ENCODE measurements at regions not wholly inside any gene's neighbourhood (a gene's known extent, or its start where the extent isn't known, plus 50 kb on each side); places are given as distances from the start of the nearest gene placed in this dataset.

DNA sequence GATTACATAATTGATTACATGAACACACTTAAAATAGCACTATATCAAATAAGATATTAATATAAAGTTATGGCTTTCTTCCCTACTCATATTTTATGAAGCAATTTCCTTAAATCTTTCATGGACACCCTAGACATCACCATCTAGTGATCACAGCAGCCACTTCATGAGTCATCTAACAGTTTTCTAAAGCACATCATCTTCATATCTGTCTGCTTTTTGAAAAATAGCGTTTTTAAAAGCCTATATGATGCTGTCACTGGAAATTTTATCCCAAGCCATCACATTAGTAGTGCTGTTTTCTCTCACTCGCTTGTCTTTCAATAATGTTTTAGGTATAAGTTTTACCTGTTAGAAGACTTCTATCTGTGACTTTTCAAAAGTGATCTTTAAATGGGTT is 326.1 kb downstream of the SLITRK6 start:
- in situ Hi-C loops (cut with MboI) = no loop called here
- no peak for DNase-seq (ENCODE audit: low read depth, low spot score)
- no peak overlapping the region for H3K9ac ChIP-seq (ENCODE audit: control insufficient read depth, insufficient read depth, low read length)
- H3K9me3 ChIP-seq (replicated peaks; ENCODE audit: control insufficient read depth, insufficient read depth, low read length) = no peaks in the 10 kb centered on the region
- no peaks in the 10 kb centered on the region for H3K27me3 ChIP-seq (replicated peaks in 1 of 2; ENCODE audit: control insufficient read depth in 2 of 2, insufficient read depth in 2 of 2, low read length in 1 of 2)
- WGBS (ENCODE audit: insufficient coverage, insufficient replicate concordance, low lambda C conversion rate, missing lambda C conversion rate) = 10% methylated on average over 2 of the region's 2 CpGs
- no TSS peak for BruUV-seq (replicated peaks)
- H2AFZ ChIP-seq (ENCODE audit: control insufficient read depth, low read depth, low read length) = no peak overlapping the region
- no peaks in the 10 kb centered on the region for H3K4me1 ChIP-seq (ENCODE audit: control insufficient read depth, insufficient read depth, low read length)
- no peak for FAIRE-seq
- ChIA-PET SMC1A (ENCODE audit: uncharacterized antibody, unreplicated experiment) (no interaction called here), POLR2A (no interaction called here), CTCF (no interaction called here), RAD21 (ENCODE audit: unreplicated experiment) (no interaction called here)
- H3K4me2 ChIP-seq (ENCODE audit: control insufficient read depth, insufficient read depth) = no peak overlapping the region
- intact Hi-C loops (cut with micrococcal nuclease; ENCODE audit: unreplicated experiment) = no loop called here
- ATAC-seq = no peak
- no peak overlapping the region for H3K4me3 ChIP-seq
- no peak overlapping the region for H3K27ac ChIP-seq (ENCODE audit: control insufficient read depth, insufficient read depth)
- no peaks in the 10 kb centered on the region for H3K79me2 ChIP-seq (ENCODE audit: control insufficient read depth, insufficient read depth, low read length)
- TF ChIP-seq ZNF622 (IDR thresholded peaks at IDR 0.05) = no peak
- no peak for TF ChIP-seq TBL1XR1 (IDR thresholded peaks at IDR 0.05; ENCODE audit: low read depth, low read length)
- no peak for TF ChIP-seq TCF12 (IDR thresholded peaks at IDR 0.05; ENCODE audit: low read depth, low read length)
- TF ChIP-seq NFIC (IDR thresholded peaks at IDR 0.05; ENCODE audit: low read depth, low read length) = no peak
- TF ChIP-seq, protein P1, sequence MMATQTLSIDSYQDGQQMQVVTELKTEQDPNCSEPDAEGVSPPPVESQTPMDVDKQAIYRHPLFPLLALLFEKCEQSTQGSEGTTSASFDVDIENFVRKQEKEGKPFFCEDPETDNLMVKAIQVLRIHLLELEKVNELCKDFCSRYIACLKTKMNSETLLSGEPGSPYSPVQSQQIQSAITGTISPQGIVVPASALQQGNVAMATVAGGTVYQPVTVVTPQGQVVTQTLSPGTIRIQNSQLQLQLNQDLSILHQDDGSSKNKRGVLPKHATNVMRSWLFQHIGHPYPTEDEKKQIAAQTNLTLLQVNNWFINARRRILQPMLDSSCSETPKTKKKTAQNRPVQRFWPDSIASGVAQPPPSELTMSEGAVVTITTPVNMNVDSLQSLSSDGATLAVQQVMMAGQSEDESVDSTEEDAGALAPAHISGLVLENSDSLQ (IDR thresholded peaks at IDR 0.05) = no peak
- TF ChIP-seq HDAC2 (IDR thresholded peaks at IDR 0.05) = no peak
- no peak for TF ChIP-seq POLR2AphosphoS5 (IDR thresholded peaks at IDR 0.05; ENCODE audit: low read length)
- no peak for TF ChIP-seq FOS (IDR thresholded peaks at IDR 0.05; ENCODE audit: borderline replicate concordance, extremely low read depth, insufficient read length)
- TF ChIP-seq, protein P2, sequence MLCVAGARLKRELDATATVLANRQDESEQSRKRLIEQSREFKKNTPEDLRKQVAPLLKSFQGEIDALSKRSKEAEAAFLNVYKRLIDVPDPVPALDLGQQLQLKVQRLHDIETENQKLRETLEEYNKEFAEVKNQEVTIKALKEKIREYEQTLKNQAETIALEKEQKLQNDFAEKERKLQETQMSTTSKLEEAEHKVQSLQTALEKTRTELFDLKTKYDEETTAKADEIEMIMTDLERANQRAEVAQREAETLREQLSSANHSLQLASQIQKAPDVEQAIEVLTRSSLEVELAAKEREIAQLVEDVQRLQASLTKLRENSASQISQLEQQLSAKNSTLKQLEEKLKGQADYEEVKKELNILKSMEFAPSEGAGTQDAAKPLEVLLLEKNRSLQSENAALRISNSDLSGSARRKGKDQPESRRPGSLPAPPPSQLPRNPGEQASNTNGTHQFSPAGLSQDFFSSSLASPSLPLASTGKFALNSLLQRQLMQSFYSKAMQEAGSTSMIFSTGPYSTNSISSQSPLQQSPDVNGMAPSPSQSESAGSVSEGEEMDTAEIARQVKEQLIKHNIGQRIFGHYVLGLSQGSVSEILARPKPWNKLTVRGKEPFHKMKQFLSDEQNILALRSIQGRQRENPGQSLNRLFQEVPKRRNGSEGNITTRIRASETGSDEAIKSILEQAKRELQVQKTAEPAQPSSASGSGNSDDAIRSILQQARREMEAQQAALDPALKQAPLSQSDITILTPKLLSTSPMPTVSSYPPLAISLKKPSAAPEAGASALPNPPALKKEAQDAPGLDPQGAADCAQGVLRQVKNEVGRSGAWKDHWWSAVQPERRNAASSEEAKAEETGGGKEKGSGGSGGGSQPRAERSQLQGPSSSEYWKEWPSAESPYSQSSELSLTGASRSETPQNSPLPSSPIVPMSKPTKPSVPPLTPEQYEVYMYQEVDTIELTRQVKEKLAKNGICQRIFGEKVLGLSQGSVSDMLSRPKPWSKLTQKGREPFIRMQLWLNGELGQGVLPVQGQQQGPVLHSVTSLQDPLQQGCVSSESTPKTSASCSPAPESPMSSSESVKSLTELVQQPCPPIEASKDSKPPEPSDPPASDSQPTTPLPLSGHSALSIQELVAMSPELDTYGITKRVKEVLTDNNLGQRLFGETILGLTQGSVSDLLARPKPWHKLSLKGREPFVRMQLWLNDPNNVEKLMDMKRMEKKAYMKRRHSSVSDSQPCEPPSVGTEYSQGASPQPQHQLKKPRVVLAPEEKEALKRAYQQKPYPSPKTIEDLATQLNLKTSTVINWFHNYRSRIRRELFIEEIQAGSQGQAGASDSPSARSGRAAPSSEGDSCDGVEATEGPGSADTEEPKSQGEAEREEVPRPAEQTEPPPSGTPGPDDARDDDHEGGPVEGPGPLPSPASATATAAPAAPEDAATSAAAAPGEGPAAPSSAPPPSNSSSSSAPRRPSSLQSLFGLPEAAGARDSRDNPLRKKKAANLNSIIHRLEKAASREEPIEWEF (IDR thresholded peaks at IDR 0.05; ENCODE audit: insufficient replicate concordance, low read depth, low read length) = no peak
- TF ChIP-seq POU2F2 (IDR thresholded peaks at IDR 0.05; ENCODE audit: borderline replicate concordance, low read depth, low read length) = no peak
- no peak for TF ChIP-seq SMARCA5 (IDR thresholded peaks at IDR 0.05)
- TF ChIP-seq BACH1 (IDR thresholded peaks at IDR 0.05; ENCODE audit: borderline replicate concordance) = no peak
- TF ChIP-seq RAD21 (IDR thresholded peaks at IDR 0.05; ENCODE audit: insufficient read depth, low read depth, low read length) = no peak
- TF ChIP-seq, protein P3, sequence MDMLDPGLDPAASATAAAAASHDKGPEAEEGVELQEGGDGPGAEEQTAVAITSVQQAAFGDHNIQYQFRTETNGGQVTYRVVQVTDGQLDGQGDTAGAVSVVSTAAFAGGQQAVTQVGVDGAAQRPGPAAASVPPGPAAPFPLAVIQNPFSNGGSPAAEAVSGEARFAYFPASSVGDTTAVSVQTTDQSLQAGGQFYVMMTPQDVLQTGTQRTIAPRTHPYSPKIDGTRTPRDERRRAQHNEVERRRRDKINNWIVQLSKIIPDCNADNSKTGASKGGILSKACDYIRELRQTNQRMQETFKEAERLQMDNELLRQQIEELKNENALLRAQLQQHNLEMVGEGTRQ (IDR thresholded peaks at IDR 0.05; ENCODE audit: borderline replicate concordance, low read depth, low read length) = no peak
- TF ChIP-seq FOXK2 (IDR thresholded peaks at IDR 0.05) = no peak
- TF ChIP-seq, protein P4, sequence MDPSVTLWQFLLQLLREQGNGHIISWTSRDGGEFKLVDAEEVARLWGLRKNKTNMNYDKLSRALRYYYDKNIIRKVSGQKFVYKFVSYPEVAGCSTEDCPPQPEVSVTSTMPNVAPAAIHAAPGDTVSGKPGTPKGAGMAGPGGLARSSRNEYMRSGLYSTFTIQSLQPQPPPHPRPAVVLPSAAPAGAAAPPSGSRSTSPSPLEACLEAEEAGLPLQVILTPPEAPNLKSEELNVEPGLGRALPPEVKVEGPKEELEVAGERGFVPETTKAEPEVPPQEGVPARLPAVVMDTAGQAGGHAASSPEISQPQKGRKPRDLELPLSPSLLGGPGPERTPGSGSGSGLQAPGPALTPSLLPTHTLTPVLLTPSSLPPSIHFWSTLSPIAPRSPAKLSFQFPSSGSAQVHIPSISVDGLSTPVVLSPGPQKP (IDR thresholded peaks at IDR 0.05; ENCODE audit: low read depth, low read length) = no peak
- no peaks in the 10 kb centered on the region for H3K36me3 ChIP-seq (ENCODE audit: control insufficient read depth in 2 of 2, insufficient read depth in 2 of 2, low read length in 1 of 2)
- no peaks in the 10 kb centered on the region for H4K20me1 ChIP-seq (ENCODE audit: control insufficient read depth, insufficient read depth)
